IPS-18c (cell line): ENCODE measurements at regions not wholly inside any gene's neighbourhood (a gene's known extent, or its start where the extent isn't known, plus 50 kb on each side); places are given as distances from the start of the nearest gene placed in this dataset.

Experiments used
- H3K4me3 ChIP-seq: 2 replicates; pipeline ENCODE4 v1.7.0; 2013; ENCODE audit warnings: low read depth, mild to moderate bottlenecking, low read length, moderate library complexity; ENCODE audit not compliant: insufficient read depth
- H3K9me3 ChIP-seq: one replicate; pipeline ENCODE4 v1.6.1; 2013; ENCODE audit warnings: mild to moderate bottlenecking, low read length, moderate library complexity; ENCODE audit not compliant: control insufficient read depth, insufficient read depth

DNA sequence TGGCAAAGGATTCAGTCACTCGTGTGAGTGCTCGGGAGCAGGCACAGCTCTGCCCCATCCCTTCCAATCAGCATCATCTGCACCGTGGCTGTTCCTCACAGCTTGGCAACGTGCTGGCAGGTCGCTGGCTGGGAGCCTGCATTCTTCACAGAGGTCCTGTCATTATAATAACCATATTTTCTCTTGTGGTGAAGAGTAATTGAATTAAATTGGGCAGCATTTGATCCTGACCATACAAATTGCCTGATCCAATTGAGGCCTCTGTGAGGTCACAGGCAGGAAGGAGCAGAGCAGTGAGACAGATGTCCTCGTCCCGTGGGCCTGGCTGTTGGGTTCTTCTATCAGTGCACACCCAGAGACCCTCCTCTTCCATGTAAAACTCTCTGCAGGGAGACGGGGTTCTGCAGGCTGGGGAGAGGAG, 407.8 kb downstream of the COG6 start:
- Histone ChIP-seq H3K9me3 (no peaks in the 10 kb centered on the region), H3K4me3 (no peak overlapping the region)

DNA sequence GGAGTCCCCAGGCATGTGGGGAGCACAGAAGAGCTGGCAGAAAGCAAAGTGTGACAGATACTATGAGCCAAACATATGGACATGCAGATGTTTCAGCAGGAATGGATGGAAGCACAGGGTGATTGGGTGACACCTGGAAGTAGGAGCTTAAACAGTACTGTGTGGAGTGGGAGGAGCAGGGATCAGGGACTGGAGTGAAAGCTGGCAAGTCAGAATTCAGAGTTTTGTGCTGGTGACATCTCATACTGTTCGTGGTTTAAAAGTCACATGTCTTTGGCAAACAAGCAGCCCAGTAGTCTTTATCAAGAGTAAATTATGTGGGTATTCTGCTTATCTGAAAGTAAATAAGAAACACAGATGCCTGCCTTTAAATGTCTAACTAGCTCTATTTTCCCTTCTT, 408.2 kb downstream of the COG6 start:
- Histone ChIP-seq H3K4me3 (no peak overlapping the region), H3K9me3 (no peaks in the 10 kb centered on the region)

DNA sequence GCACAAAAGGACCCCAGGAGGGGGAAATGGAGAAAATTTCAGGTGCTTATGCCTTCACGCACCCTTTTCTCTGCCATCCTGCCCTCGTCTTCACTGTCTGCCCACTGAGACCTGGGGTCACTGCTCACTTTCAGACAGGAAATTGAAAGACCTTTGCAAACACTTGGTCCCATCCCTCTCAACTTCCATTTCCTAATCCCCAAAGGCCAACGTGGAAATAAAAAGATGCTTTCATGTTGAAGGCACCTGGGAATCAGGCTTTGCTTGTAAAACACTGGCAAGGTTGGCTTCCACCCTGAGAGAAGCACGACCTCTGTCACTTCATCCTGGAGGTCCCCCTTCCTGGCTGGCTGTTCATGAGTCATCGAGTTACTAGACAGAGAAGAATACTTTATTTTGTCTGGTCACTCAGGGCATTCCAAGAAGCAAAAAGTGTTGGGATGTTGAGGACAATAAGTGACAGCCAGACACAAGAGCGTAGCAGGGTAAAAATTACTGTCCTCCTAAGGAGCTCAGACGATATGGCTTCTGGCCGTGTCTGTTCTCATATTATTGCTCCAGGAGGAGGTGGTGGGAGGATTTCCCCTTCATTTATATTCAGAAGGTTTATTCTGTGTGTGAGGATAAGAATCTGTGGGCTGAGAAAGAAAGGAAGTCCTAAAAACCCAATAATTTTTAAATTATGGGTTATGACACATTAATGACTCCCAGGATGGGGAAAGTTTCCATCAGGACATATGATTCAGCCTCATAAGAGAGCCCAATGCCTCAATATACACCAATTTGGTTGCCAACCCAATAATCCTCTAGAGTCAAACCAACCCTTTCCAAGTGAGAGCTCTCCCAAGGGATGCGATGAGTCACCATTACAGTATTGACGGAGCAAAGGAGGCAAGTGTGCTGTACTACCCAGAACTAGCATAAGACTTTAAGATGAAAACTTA, 409.0 kb downstream of the COG6 start:
- no peaks in the 10 kb centered on the region for H3K9me3 ChIP-seq
- H3K4me3 ChIP-seq = no peak overlapping the region

DNA sequence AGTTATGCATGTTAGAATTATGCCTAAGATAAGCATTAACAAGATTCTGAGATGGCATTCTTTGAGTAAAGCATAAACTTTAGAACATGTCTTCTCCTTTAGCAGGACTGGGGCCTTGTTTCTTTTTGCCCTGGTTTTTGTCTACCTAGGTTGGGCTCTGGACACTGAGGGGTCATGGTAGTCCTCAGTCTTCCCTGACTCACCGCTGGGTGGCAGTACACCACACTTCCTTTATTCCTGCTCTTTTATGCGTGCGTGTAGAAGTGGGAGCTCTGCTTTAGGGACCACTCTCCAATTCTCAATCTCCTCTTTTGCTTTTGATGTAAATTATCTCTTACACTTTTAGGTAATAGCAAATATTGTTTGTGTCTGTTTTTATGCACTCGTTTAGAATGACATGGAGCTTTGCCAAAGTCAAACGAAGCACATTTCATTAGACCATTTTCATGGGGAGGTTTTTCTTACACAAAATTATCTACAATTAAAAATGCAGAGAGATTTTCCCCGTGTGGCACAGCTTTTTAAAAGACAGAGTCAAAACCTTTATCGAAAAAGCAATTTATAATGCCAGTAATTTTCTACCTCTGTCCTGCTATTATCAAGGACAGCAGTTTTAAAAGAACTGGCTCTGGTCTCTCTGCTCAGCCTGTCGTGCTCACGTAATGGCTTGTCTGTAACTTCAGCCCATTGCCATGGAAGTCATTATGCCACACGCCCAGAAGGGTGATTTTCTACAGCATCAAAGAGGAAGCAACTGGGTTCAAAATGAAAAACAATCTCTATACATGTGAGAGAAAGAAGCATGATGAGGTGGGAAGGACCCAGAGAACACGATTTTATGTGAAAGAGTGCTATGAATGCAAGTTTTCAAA, 413.9 kb downstream of the COG6 start:
- H3K9me3 ChIP-seq = no peaks in the 10 kb centered on the region
- no peak overlapping the region for H3K4me3 ChIP-seq

DNA sequence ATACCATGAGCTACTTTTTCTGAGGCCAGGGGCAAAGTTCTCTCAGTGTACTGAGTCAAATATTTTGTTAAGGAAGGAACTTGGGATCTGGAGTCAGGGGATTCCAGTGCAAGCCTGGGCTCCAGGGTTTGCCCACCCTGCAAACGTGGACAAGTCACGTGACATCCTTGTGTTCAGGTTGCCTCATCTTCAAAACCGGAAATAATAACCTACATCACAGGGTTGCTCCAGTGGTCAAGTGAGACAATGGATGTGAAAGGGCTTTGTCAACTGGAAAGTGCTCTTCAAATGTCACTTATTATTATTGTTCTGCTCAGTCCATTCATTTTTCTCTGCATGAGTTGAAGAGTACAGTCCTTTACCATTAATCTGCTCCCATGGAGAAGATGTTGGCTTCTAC, 414.9 kb downstream of the COG6 start:
- Histone ChIP-seq H3K4me3 (no peak overlapping the region), H3K9me3 (no peaks in the 10 kb centered on the region)

DNA sequence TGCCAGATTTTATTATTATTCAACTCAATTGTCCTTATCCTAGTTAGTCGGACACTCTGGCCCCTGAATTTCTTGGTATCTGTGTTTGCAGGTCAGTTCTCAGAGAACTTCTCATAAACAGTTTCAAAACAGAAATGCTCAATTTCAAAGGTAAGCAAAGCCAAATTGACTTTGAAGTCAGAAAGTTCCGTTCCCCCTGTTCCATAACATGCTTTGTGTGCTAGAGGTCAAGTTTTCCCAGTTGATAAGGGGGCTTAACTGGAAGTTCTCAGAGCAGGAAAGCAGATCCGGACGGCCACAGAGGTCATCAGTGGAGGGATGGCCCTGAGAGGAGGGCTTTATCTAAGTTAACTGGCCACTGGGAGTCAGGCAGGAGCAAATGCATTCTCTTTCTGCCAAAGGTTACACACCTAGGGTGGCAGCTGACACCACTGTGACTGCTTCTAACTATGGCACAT, 417.2 kb downstream of the COG6 start:
- no peaks in the 10 kb centered on the region for H3K9me3 ChIP-seq
- H3K4me3 ChIP-seq = no peak overlapping the region

DNA sequence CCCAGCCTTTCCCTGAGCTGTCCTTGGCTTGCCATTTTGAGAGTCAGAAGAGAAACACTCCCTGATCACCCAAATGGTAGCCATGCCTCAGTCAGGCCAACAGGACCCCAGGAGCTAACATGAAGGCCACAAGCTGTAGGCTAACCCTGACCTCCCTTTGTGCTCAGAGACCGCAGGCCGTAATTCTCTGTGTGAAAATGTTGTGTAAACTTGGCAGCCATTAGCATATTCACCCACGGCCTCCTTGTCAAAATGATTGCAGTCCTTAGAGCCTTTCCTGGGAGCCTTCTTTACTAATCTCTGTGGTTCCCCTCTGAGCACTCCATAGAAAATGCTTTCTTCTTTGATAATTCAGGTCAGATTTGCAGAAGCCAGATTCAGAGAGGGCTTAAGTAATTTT, 418.9 kb downstream of the COG6 start:
- Histone ChIP-seq H3K9me3 (no peaks in the 10 kb centered on the region), H3K4me3 (no peak overlapping the region)

DNA sequence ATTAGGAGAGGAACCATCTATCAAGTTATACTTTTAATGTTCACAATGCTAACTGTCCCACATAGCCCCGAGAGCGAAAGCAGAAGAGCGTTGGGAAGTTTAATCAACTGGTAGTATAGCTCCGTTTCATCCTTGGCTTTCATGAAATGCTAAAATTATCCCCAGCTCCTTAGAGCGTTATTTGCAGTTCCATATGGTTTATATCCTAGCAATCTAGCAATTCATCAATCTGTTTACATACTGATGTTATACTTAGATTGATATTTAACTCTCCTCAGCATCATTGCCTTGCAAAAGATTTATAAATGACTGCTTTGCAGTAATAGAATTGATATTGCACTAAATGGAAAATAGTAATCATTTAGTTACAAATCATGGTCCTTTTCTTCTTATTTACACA, 419.8 kb downstream of the COG6 start:
- no peaks in the 10 kb centered on the region for H3K9me3 ChIP-seq
- H3K4me3 ChIP-seq = no peak overlapping the region

DNA sequence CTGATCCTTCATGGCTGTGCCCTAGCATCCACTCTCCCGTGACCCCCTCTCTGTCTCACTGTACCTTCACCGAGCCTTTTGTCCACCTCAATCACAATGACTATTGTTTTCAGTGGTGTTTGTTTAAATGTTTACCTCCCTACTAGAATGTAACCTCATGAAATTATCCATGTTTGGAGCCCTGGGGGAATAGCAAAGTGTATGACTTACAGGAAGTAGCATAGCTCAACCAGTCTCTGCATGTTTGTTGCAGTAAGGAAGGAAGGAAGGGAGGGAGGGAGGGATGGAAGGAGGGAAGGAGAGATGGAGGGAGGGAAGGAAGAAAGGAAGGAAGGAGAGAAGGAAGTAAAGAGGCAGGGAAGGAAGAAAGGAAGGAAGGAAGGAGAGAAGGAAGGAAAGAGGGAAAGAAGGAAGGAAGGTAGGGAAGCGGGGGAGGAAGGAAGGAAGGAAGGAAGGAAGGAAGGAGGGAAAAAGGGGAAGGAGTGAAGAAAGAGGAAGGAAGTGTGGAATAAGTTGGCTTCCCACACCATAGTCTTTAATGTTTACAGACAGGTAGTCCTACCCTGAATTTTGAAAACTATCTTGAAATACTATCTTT, 421.4 kb downstream of the COG6 start:
- no peaks in the 10 kb centered on the region for H3K9me3 ChIP-seq
- H3K4me3 ChIP-seq = no peak overlapping the region; the same call in 1 of the 2 replicates

DNA sequence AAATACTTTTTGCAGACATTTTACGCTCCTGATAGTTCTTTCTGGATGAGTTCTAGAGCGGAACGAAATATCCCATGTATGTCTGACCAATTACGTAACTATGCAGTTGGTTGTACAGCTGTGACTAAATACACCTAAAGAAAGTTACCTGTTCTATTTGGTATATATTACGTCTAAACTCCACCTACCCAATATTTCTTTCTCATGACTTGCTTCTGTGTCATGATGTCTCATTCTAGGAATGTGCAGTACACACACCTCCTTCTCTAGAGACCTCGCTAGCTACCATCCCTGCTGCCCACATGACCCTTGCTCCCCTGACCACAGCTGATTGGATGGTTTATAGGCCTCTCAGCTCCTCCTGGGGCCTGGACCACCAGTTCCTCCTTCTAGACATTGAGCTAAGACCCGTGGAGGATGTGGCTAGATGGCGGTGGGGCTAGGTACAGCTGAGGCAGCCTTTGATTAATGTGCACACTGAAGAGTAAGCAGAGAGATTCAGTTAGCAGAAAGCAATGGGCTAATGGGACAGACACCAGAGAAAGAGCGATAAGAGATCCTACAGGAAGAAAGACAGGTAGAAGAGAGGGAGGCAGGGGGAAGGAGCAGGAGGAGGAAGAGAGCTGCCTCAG, 422.1 kb downstream of the COG6 start:
- H3K4me3 ChIP-seq = no peak overlapping the region
- no peaks in the 10 kb centered on the region for H3K9me3 ChIP-seq

DNA sequence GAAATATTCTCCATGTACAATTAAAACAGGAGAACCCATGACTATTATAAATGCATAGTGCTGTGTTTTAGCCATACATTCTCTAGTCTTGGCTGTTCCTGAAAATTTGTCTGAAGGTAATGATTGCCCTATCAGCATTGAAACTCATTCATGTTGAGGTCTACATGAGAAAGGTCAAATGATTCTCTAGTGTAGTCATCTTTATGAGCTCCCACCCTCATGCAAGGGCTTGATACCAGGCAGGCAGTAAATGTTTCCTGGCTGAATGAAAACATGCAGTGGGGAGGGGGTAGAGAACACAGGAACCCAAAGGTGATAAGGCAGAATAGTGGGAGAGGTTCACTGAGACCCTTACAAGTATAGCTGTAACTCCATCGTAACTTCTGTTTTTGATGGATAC, 424.3 kb downstream of the COG6 start:
- no peak overlapping the region for H3K4me3 ChIP-seq
- no peaks in the 10 kb centered on the region for H3K9me3 ChIP-seq

DNA sequence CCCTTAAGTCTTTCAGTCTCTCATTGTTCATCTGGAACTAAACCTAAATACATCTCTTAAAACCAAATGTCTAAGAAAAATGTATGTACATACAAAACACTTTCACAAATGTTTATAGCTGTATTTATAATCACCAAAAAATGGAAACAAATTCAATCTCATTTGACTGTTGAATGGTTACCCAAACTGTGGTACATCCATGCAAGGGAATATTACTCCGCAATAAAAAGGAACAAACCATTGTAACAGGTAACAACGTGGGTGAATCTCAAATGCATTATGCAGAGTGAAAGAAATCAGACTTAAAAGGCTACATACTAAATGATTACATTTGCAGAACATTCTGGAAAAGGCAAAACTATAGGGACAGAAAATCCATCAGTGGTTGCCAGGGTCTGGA, 425.2 kb downstream of the COG6 start:
- no peak overlapping the region for H3K4me3 ChIP-seq
- H3K9me3 ChIP-seq = no peaks in the 10 kb centered on the region

DNA sequence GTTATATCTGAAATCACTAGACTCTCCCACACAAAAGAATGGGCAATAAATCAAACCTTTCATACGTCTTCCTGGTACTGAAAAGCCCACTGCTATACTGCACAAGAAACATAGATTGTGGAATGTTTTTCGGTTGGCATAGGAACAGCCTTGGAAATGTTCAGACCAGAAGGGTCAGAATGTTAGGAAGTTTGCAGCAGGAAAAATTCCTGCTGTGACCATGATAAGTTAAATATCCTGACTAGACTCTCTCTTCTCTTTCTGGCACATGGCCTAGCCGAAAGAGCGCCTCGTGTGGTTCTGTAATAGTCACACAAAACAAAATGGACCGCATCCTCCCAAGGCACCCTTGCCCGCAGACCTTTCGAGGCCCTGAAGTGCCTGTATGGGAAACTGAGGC, 427.2 kb downstream of the COG6 start:
- Histone ChIP-seq H3K4me3 (no peak overlapping the region), H3K9me3 (no peaks in the 10 kb centered on the region)

DNA sequence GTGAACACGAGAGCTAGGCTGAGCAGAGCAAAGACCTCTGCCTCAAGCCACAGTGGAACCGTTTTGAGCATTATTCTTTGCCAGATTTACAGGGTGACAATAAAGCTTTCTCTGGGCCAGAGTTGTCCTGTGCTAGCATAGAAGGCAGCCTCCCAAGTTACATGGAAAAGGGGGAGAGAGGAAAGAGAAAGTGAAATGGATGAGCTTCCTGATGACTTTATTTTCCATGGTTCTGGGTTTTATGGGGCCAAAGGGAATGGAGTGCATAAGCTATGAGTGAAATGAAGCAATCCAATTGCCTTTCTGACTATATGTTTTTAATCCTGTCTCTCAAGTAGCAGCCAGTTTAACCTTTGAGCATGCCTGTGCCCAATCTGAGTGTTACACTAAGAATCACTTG, 428.4 kb downstream of the COG6 start:
- H3K4me3 ChIP-seq = no peak overlapping the region

DNA sequence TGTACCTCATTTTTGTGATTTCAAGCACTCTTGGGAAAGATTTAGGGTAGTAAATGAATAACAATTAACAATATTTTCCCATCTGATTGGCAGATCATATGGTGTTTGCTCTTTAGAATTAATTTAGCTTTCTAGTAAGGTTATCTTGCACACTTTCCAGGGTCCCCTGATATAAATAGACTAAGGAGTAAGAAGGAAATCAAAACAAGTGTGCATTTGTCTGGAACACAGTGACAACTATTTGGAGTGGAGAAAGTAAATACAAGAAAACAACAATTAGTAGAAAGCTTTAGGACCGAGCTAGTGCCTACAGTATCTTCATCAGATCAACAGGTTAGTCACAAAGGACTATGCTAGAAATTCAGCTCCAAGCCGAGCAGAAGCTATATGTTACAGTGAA, 429.5 kb downstream of the COG6 start:
- H3K4me3 ChIP-seq = no peak overlapping the region
- no peaks in the 10 kb centered on the region for H3K9me3 ChIP-seq

More for the DNA sequence above, 428.4 kb downstream of the COG6 start:
- H3K9me3 ChIP-seq = no peaks in the 10 kb centered on the region

DNA sequence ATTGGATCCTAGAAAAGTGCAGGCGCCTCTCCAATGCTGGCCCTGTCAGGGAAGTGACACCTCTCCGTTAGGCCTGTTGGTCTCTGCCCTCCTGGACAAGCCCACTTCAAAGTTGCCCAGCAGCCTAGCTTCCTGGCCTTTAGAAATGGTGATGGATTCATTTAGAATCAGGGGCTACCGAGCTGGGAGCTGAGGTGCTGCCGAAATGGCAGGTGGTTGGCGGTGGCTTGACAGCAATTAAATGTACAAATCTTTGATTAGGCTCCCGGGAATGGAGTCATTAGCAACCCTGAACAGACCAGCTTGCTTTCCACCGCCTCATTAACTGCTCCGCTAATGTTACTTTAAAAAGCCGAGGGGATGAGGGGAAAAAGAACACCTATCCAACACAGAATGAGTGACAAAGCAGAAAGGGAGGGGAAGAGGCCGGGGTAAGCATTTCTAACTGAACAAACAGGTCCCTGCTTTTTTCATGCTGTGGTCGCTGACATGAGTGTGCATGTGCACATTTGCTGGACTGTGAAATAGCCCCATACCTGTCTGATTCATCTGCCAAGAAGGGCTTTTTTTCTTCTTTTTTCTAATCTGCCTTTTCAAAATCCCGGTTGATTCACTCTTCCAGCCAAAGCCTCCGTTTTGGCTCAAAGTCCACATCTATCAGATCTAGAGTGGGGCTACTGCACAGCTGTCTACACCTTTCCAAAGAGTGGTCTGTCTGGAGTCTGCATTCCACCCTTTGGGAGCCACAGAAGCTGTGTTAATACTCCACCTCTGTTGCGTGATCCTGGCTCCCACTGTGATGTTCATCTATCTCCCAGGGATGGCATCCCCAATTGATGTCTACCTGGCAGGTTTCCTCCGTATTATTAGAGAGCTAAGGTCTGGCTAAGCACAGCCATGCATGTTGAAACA, 431.9 kb downstream of the COG6 start:
- no peaks in the 10 kb centered on the region for H3K9me3 ChIP-seq
- no peak overlapping the region for H3K4me3 ChIP-seq
